Liver (tissue), 8 donors: ENCODE measurements at regions not wholly inside any gene's neighbourhood (a gene's known extent, or its start where the extent isn't known, plus 50 kb on each side); places are given as distances from the start of the nearest gene placed in this dataset.

Experiments
- DNase-seq: peaks from one replicate; pipeline ENCODE4 v3.0.0-alpha.2; 2017; ENCODE audit warnings: low spot score
- H3K27ac ChIP-seq, 2 donors: one replicate each; pipeline ENCODE4 v1.7.0; 2013; ENCODE audit warnings: inconsistent platforms in 2 of 2, low read length in 2 of 2, control low read depth in 1 of 2, low read depth in 1 of 2, mild to moderate bottlenecking in 1 of 2
- H3K27me3 ChIP-seq, 4 donors: one replicate each; pipeline versions ENCODE4 v1.6.1 to v1.7.0; 2013; ENCODE audit warnings: low read length in 3 of 4, inconsistent platforms in 1 of 4, mild to moderate bottlenecking in 1 of 4, moderate library complexity in 1 of 4; ENCODE audit not compliant: control insufficient read depth in 4 of 4, insufficient read depth in 4 of 4
- H3K36me3 ChIP-seq, 4 donors: one replicate each; pipeline versions ENCODE4 v1.6.1 to v1.7.0; 2013; ENCODE audit warnings: low read length in 3 of 4, mild to moderate bottlenecking in 3 of 4, low read depth in 1 of 4, moderate library complexity in 1 of 4; ENCODE audit not compliant: control insufficient read depth in 4 of 4, insufficient read depth in 3 of 4
- H3K4me1 ChIP-seq, 4 donors: one replicate each; pipeline versions ENCODE4 v1.6.1 to v1.7.0; 2013; ENCODE audit warnings: low read length in 3 of 4, mild to moderate bottlenecking in 3 of 4, moderate library complexity in 1 of 4; ENCODE audit not compliant: control insufficient read depth in 4 of 4, insufficient read depth in 4 of 4
- H3K4me3 ChIP-seq, 3 donors: one replicate each; pipeline versions ENCODE4 v1.6.1 to v1.7.0; 2013; ENCODE audit warnings: low read length in 3 of 3, control low read depth in 1 of 3, low read depth in 1 of 3, mild to moderate bottlenecking in 1 of 3
- H3K9ac ChIP-seq, 2 donors: one replicate each; pipeline ENCODE4 v1.7.0; 2013; ENCODE audit warnings: low read length in 2 of 2, mild to moderate bottlenecking in 2 of 2, moderate library complexity in 2 of 2, control low read depth in 1 of 2, low read depth in 1 of 2
- H3K9me3 ChIP-seq, 4 donors: one replicate each; pipeline versions ENCODE4 v1.6.1 to v1.7.0; 2013; ENCODE audit warnings: low read length in 3 of 4; ENCODE audit not compliant: control insufficient read depth in 4 of 4
- EGR1 ChIP-seq, 2 donors: IDR thresholded peaks; 2 replicates each; pipeline ENCODE4 v1.6.1; 2016 to 2018; ENCODE audit warnings: antibody characterized with exemption in 2 of 2, low read depth in 2 of 2
- FOXA1 ChIP-seq: IDR thresholded peaks from 2 replicates; pipeline ENCODE4 v1.6.1; 2016; ENCODE audit warnings: antibody characterized with exemption
- FOXA2 ChIP-seq: IDR thresholded peaks from 2 replicates; pipeline ENCODE4 v1.6.1; 2016; ENCODE audit warnings: antibody characterized with exemption
- HNF4A ChIP-seq, 2 donors: conservative IDR thresholded peaks; 2 replicates each; pipeline ENCODE4 v1.6.1; 2016; ENCODE audit warnings: antibody characterized with exemption in 2 of 2, mild to moderate bottlenecking in 2 of 2
- HNF4G ChIP-seq: IDR thresholded peaks from 2 replicates; pipeline ENCODE4 v1.6.1; 2016; ENCODE audit warnings: antibody characterized with exemption
- JUND ChIP-seq, 2 donors: IDR thresholded peaks; 2 replicates each; pipeline ENCODE4 v1.6.1; 2016; ENCODE audit warnings: antibody characterized with exemption in 2 of 2
- NR2F2 ChIP-seq: IDR thresholded peaks from 2 replicates; pipeline ENCODE4 v1.6.1; 2016; ENCODE audit warnings: antibody characterized with exemption
- RAD21 ChIP-seq, 2 donors: IDR thresholded peaks; 2 replicates each; pipeline ENCODE4 v1.6.1; 2016; ENCODE audit warnings: antibody characterized with exemption in 2 of 2, mild to moderate bottlenecking in 2 of 2
- RXRA ChIP-seq, 2 donors: IDR thresholded peaks; 2 replicates each; pipeline ENCODE4 v1.6.1; 2017 to 2018; ENCODE audit warnings: antibody characterized with exemption in 2 of 2, mild to moderate bottlenecking in 1 of 2
- SP1 ChIP-seq: IDR thresholded peaks from 2 replicates; pipeline ENCODE4 v1.6.1; 2018; ENCODE audit warnings: antibody characterized with exemption, mild to moderate bottlenecking
- TAF1 ChIP-seq: conservative IDR thresholded peaks from 2 replicates; pipeline ENCODE4 v1.6.1; 2016; ENCODE audit warnings: antibody characterized with exemption, mild to moderate bottlenecking
- YY1 ChIP-seq: IDR thresholded peaks from 2 replicates; pipeline ENCODE4 v1.6.1; 2016; ENCODE audit warnings: antibody characterized with exemption, mild to moderate bottlenecking
- WGBS: extraction: QIAGEN DNeasy Blood & Tissue Kit; methylation state at CpG from one replicate; pipeline ENCODE4 v1.1.7; 2013; 5-methylcytosine and 5-hydroxymethylcytosine counted together
- TF ChIP-seq, protein P1 (sequence below): IDR thresholded peaks from 2 replicates; pipeline ENCODE4 v1.6.1; 2016; ENCODE audit warnings: antibody characterized with exemption
- TF ChIP-seq, protein P2 (sequence below): fragments of 150-350 bp; IDR thresholded peaks from 2 replicates; pipeline ENCODE4 v1.5.1; 2017; ENCODE audit warnings: improper control_type of control experiment, low read depth, low read length; ENCODE audit not compliant: missing input control
- TF ChIP-seq, protein P3 (sequence below): IDR thresholded peaks from 2 replicates; pipeline ENCODE4 v1.6.1; 2016; ENCODE audit warnings: antibody characterized with exemption, mild to moderate bottlenecking
- donor health status: healthy.
- donor health status: healthy.
- donor health status: healthy.
- donor health status: healthy.
- donor health status: healthy.

DNA sequence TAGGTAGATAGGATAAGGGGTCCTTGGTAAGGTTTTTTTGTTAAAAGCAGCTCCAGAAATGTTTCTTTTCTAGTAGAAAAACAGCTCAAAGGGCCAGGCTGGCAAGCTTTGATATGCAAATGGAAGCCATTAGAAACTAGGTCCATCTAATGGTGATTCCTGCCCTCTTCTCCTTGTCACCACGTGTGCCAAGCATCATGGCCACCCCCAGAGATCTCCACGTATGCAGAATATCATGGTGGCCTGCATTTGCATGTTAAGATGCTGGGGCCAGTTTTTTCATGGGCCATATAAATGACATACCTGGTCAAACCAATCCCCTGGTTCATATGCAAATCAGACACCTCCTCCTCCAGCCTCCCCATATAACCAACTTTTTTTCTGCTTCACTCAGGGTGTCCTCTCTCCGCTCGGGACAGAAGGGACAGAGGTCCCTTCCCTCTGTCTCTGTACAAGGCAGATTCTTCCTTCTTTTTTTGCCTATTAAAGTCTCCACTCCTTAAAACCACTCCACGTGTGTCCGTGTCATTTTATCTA is 1335.9 kb downstream of the UQCRFS1 start:
- H3K27ac ChIP-seq = no peak overlapping the region
- no peak for DNase-seq
- H3K4me1 ChIP-seq = no peaks in the 10 kb centered on the region
- TF ChIP-seq RXRA (IDR thresholded peaks at IDR 0.05) (no peak), SP1 (no peak), NR2F2 (no peak), HNF4A (conservative IDR thresholded peaks at IDR 0.05) (no peak), JUND (IDR thresholded peaks at IDR 0.05) (no peak), EGR1 (IDR thresholded peaks at IDR 0.05; ENCODE audit: low read depth in 2 of 2) (no peak), RAD21 (IDR thresholded peaks at IDR 0.05) (no peak), FOXA1 (no peak)
- TF ChIP-seq, protein P1, sequence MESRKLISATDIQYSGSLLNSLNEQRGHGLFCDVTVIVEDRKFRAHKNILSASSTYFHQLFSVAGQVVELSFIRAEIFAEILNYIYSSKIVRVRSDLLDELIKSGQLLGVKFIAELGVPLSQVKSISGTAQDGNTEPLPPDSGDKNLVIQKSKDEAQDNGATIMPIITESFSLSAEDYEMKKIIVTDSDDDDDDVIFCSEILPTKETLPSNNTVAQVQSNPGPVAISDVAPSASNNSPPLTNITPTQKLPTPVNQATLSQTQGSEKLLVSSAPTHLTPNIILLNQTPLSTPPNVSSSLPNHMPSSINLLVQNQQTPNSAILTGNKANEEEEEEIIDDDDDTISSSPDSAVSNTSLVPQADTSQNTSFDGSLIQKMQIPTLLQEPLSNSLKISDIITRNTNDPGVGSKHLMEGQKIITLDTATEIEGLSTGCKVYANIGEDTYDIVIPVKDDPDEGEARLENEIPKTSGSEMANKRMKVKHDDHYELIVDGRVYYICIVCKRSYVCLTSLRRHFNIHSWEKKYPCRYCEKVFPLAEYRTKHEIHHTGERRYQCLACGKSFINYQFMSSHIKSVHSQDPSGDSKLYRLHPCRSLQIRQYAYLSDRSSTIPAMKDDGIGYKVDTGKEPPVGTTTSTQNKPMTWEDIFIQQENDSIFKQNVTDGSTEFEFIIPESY = no peak
- H3K36me3 ChIP-seq = no peaks in the 10 kb centered on the region
- H3K9ac ChIP-seq = no peak overlapping the region
- H3K27me3 ChIP-seq = no peaks in the 10 kb centered on the region
- WGBS = 67% methylated on average over 6 of the region's 6 CpGs
- H3K9me3 ChIP-seq = peaks cover 0 to 15% (median 3%) of the 10 kb centered on the region in 4 donors
- H3K4me3 ChIP-seq = no peak overlapping the region

DNA sequence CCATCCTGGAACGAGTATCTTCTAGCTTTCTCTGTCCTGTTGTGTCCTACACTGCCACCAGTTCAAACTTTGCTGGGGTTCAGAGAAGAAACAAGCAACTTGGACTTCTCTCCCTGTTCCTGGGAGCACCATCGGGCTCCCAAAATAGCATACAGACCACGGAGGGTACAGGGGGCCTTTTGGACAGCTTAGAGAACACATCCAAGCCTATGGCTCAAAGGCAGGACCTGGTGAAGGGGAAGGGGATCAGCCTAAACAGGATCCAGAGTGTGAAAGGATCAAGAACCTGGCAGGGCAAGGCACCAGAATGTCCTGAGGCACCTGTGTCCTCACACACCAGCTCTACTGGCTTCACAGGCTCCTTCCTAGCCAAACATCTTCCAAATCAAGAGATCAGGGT is 1336.5 kb downstream of the UQCRFS1 start:
- Histone ChIP-seq H3K4me1 (no peaks in the 10 kb centered on the region), H3K27ac (no peak overlapping the region), H3K4me3 (no peak overlapping the region), H3K36me3 (no peaks in the 10 kb centered on the region), H3K27me3 (no peaks in the 10 kb centered on the region), H3K9me3 (peaks cover 0 to 15% (median 3%) of the 10 kb centered on the region in 4 donors), H3K9ac (no peak overlapping the region)
- no peak for TF ChIP-seq HNF4A (conservative IDR thresholded peaks at IDR 0.05)
- TF ChIP-seq FOXA1 = no peak
- no peak for TF ChIP-seq NR2F2
- no peak for TF ChIP-seq FOXA2
- TF ChIP-seq, protein P2, sequence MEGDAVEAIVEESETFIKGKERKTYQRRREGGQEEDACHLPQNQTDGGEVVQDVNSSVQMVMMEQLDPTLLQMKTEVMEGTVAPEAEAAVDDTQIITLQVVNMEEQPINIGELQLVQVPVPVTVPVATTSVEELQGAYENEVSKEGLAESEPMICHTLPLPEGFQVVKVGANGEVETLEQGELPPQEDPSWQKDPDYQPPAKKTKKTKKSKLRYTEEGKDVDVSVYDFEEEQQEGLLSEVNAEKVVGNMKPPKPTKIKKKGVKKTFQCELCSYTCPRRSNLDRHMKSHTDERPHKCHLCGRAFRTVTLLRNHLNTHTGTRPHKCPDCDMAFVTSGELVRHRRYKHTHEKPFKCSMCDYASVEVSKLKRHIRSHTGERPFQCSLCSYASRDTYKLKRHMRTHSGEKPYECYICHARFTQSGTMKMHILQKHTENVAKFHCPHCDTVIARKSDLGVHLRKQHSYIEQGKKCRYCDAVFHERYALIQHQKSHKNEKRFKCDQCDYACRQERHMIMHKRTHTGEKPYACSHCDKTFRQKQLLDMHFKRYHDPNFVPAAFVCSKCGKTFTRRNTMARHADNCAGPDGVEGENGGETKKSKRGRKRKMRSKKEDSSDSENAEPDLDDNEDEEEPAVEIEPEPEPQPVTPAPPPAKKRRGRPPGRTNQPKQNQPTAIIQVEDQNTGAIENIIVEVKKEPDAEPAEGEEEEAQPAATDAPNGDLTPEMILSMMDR = no peak
- no peak for TF ChIP-seq SP1
- no peak for TF ChIP-seq RAD21 (IDR thresholded peaks at IDR 0.05)
- DNase-seq = no peak
- WGBS = 63% methylated on average over 3 of the region's 3 CpGs

DNA sequence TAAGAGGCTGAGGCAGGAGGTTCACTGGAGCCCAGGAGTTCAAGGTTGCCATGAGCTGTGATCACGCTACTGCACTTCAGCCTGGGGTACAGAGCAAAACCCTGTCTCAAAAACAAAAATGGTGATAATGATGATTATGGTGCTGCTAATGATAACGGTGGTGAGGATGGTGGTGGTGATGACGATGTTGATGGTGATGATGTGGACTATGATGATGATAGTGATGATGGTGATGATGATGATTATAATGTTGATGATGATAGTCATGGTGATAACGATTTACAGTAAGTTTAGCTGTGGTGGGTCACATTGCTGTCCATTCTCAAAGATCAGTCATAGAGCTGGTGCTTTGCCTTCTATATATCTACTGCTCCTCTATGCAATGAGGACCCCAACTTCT is 1340.6 kb downstream of the UQCRFS1 start:
- H3K9ac ChIP-seq = no peak overlapping the region
- WGBS = 75% methylated on average over 4 of the region's 4 CpGs
- H3K9me3 ChIP-seq = peaks cover 0 to 15% (median 2%) of the 10 kb centered on the region in 4 donors
- H3K36me3 ChIP-seq = no peaks in the 10 kb centered on the region
- no peak overlapping the region for H3K4me3 ChIP-seq
- no peak overlapping the region for H3K27ac ChIP-seq
- no peak for DNase-seq
- H3K4me1 ChIP-seq = no peaks in the 10 kb centered on the region
- no peaks in the 10 kb centered on the region for H3K27me3 ChIP-seq
- no peak for TF ChIP-seq NR2F2
- no peak for TF ChIP-seq FOXA1
- TF ChIP-seq RAD21 (IDR thresholded peaks at IDR 0.05) = no peak
- no peak for TF ChIP-seq SP1
- no peak for TF ChIP-seq YY1
- TF ChIP-seq, protein P2 = no peak
- TF ChIP-seq, protein P3, sequence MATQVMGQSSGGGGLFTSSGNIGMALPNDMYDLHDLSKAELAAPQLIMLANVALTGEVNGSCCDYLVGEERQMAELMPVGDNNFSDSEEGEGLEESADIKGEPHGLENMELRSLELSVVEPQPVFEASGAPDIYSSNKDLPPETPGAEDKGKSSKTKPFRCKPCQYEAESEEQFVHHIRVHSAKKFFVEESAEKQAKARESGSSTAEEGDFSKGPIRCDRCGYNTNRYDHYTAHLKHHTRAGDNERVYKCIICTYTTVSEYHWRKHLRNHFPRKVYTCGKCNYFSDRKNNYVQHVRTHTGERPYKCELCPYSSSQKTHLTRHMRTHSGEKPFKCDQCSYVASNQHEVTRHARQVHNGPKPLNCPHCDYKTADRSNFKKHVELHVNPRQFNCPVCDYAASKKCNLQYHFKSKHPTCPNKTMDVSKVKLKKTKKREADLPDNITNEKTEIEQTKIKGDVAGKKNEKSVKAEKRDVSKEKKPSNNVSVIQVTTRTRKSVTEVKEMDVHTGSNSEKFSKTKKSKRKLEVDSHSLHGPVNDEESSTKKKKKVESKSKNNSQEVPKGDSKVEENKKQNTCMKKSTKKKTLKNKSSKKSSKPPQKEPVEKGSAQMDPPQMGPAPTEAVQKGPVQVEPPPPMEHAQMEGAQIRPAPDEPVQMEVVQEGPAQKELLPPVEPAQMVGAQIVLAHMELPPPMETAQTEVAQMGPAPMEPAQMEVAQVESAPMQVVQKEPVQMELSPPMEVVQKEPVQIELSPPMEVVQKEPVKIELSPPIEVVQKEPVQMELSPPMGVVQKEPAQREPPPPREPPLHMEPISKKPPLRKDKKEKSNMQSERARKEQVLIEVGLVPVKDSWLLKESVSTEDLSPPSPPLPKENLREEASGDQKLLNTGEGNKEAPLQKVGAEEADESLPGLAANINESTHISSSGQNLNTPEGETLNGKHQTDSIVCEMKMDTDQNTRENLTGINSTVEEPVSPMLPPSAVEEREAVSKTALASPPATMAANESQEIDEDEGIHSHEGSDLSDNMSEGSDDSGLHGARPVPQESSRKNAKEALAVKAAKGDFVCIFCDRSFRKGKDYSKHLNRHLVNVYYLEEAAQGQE = no peak
- no peak for TF ChIP-seq HNF4A (conservative IDR thresholded peaks at IDR 0.05)
- TF ChIP-seq FOXA2 = no peak
- no peak for TF ChIP-seq HNF4G
- TF ChIP-seq RXRA (IDR thresholded peaks at IDR 0.05) = no peak
- TF ChIP-seq, protein P1 = no peak
- no peak for TF ChIP-seq TAF1
- no peak for TF ChIP-seq JUND (IDR thresholded peaks at IDR 0.05)
